OCI-LY3 (cell line): ENCODE measurements at regions not wholly inside any gene's neighbourhood (a gene's known extent, or its start where the extent isn't known, plus 50 kb on each side); places are given as distances from the start of the nearest gene placed in this dataset.
"Not testable (repeated sequence)": the region's sequence is repeated elsewhere in the genome, so short reads cannot be mapped to it uniquely, and the experiment has no call there.

Source experiments
- CTCF ChIP-seq: fragments of 200-600, 300-600 bp; sonication (generic); IDR thresholded peaks from 2 replicates; pipeline ENCODE4 v1.5.1; 2014; ENCODE audit warnings: antibody characterized with exemption, low read length, low read depth
- EZH2phosphoT487 ChIP-seq: fragments of 200-600 bp; shearing (Covaris generic); IDR thresholded peaks from 2 replicates; pipeline ENCODE4 v1.6.1; 2018; ENCODE audit warnings: antibody characterized with exemption, mixed run types, low read depth

GRCh38 chr16:65356721-65357120 is 234.9 kb upstream of the CDH11 start:
- TF ChIP-seq CTCF, EZH2phosphoT487: not testable (repeated sequence)
